ENCODE measurements at regions not wholly inside any gene's neighbourhood (a gene's known extent, or its start where the extent isn't known, plus 50 kb on each side); places are given as distances from the start of the nearest gene placed in this dataset.

DNA sequence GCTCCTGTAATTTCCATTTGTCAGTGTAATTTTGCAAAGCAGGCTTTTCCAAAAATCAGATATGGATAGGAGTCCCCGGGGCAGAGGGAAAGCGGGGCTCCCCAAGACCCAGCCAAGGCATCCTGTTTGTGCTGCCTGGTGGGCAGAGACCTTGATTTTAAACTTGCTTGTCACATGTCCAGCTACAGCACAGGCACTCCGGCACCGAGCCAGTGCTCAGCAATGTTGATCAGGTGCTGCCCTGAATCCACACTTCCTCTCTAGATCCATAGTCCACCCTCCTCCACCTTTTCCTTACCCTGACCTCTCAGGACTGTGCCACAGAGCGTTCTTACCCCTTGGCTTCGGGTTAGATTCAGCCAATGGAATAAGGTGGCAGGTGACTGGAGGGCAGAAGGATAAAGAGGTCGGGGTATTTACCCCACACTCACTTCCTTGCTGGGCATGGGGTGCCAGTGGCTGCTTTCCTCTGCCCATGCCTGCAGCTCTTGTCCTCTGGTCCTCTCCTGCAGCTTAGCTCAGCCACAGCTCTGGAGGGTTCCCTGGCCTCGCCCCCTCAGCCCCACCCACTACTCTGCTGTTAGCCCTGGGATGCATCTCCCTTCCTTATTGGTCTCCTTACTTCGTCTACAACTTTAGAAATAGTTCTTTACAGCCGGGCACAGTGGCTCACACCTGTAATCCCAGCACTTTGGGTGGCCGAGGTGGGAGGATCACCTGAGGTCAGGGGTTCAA lies 80.1 kb downstream of the IRF2BPL start:
- no peak for DNase-seq

DNA sequence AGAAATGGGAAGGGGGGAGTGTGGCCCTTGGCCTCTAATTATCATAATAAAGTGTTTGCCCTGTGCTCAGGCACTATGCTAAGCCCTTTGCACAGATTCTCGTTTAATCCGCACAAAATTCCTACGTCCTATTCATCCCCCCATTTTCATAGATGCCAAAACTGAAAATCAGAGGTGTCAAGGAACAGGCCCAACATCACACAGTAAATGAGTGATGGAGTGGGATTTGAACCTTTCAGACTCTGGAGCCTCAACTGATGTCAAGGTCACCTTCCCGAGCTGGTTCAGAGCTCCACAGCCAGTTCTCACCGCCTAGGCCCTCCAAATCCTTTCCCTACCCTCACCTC lies 80.7 kb downstream of the IRF2BPL start:
- DNase-seq: no peak

DNA sequence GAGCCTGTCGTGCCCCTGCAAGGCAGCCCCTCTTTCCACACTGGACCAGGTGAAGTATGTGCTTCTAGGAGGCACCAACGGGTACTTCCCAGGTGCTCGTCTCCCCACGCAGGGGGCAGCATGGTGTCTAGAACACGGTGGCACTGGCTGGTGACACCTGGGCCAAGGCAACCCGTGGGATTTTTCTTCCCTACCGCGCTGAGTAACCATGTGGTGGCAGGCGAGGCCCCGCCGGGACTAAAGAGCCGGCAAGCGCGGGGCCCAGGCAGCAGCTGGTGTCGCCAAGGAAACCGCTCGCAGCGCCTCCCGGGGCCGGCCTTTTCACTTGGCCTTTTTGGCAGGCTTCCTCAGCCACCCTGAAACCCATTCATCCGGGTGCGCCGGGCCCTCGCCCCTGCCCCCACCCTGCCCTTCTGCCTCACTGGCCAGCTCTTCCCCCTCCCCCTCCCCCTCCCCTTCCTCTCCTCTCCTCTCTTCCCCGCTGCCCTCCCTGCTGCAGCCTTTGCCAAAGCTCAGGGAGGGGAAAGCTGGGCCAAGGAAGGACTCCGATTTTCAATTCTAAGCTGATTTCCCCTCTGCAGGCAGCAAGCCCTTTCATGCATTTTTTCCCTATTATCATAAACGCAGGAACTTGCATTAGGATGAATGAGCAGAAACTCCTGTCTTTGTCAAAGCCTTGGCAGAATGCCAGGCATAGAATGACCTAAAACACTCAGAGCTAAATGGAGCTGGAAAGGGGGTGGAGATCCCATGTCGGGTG lies 81.2 kb downstream of the IRF2BPL start:
- peak; percentile 89 for DNase-seq

DNA sequence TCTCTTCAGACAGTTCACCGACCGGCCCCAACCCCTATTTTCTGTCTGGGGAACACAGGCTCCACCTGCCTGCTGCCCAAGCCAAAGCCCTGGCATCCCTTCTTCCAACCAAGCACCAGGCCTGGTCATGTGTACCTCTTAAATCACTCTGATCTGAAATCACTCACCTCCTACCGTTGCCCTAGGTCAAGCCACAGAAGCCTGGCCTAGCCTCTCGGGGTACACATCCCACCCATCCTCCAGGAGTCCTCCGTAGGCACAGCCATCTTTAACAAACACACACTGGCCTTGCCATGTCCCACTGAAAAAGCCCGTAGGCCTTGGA lies 81.8 kb downstream of the IRF2BPL start:
- no peak for DNase-seq

DNA sequence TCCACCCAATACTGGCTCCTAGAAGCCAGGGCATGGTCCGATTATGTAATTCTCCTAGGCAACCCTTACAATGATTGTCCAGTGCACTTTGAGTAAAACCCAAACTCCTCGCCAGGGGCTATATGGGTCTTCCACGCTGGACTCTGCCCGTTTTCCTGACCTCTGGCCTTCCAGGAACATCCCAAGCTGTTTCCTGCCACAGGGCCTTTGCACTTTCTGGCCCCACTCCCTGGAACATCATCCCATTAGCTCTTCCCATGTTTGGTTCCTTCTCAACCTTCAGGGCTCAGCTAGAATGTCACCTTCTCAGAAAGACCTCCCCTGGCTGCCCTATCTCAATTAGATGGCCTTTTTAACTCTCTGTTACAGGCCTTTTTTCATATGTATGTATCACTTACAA lies 85.4 kb downstream of the IRF2BPL start:
- no peak for DNase-seq

DNA sequence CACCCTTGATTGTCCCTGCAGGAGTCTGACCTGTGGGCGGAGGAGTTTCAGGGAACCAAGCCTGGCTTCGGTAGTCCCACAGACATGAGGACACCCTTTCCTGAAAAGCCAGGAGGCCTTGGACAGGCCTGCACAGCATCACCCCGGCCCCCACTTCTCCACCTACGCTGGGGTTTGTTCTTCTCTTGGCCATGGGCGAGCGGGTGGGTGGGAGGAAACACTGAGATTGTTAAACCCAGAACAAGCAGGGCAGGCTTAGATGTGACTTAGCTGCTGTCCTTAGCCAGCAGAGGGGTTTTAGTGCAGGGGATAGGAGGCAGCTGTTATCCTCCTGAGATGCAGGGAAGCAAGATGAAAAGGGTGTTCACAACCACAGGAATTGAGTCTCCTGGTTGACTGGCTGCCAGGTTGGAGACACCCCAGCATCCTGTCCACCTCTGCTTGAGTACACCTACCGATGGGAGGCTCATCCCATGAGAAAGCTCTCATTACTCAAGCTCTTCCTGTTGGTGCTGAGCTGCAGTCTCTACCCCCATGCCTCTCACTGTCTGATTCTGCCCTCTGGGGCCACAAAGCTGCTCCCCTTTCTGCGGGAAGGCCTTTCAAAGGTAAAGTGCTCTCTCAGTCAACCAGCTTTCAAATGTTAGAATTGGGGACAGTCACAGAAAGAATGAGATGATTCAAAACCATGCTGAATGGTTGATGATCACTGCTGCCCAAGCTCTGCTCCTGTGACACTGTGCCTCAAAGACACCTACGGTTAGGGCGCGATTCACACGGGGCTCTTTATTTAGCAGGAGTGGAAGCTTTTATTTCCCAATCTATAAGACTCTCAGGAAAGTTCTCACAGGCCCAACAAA lies 86.3 kb downstream of the IRF2BPL start:
- no peak for DNase-seq

DNA sequence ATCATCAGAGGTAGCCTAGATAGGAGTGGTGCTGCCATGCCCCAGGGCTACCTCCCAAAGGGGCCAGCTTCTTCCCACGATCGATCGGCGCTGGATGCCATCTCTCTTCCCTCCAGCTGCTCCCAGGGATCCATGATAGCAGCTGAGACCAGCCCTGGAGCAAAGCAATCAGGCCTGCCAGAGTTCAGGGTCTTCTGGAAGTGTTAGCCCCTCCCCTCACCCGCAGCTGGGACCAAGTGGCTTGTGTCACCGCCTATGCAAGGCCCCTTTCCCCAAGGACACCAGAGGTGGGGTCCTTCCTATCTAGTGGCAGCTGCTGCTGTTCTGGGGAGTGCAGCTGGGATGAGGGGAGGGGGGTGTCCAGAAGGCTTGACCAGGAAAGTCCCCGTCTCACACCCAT lies 87.0 kb downstream of the IRF2BPL start:
- DNase-seq: no peak

DNA sequence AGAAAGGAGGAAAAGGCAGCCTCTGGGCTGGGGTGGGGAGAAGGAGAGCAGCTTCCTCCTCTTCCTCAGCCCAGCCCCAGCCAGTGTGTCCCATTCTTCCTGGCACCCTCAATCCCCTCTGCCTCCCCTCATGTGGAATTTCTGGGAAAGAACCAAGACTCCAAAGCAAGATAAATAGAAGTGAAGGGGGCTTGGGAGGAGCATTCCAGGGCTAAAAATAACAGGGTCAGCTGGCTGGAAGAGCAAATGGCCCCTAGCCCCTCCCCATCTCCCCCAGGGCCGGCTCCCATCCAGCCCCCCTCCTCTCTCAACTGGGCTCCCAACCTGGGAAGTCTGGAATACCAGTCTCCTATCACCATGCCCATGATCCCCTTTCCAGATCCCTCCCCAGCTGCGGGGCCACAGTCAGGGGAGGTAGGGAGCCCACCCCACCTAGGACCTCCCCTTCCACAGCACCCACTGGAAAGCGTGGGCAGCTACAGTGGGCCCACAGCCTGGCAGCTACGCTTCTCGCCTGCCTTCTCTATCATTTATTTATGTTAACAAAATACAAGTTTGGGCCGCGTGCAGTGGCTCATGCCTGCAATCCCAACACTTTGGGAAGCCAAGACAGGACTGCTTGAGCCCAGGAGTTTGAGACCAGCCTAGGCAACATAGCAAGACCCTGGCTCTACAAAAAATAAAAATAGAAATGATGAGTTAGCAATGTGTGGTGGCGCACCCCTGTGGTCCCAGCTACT lies 88.3 kb downstream of the IRF2BPL start:
- DNase-seq: no peak

DNA sequence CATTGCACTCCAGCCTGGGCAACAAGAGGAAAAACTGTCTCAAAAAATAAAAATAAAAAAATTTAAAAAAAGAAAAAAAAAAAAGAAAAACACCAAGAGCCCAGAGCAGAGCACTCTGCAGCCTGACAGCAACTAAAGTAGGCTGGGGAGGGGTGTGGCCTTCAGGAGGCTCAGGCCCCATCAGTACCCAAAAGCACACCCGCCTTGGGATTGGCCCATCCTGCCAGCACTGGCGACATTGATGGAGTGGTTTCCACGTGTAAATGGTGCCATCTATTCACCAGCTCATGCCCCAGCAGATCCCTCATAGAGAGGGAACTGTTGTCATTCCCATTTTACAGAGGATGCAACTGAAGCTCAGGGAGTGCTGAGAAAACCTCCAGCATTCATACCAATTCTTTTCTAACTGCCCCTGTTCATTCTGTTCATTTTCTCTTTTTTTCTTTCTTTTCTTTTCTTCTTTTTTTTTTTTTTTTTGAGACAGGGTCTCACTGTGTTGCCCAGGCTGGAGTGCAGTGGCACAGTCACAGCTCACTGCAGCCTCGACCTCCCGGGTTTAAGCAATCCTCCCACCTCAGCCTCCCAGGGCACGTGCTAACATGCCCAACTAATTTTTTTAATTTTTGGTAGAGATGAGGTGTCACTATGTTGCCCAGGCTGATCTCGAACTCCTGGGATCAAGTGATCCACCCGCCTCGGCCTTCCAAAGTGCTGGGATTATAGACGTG lies 89.3 kb downstream of the IRF2BPL start:
- DNase-seq: no peak

DNA sequence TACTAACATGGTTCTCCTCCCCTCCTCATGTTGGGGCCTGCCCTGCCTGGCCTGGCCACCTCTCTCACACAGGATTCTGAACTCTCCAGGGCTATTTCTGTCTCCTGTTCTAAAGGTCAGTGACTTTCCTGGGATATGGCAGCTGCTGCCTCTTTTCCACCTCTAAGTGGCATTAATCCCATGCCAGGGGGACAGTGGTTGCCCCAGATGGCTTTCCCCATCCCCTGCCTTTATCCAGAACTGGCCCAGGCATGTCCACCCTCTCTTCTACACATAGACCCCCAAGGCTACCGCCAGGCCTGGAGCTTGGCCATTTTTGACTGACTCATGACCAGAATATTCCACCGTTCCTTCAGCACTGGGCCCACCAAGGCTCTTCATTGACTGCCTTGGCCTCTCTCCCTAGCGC lies 90.4 kb downstream of the IRF2BPL start:
- no peak for DNase-seq

DNA sequence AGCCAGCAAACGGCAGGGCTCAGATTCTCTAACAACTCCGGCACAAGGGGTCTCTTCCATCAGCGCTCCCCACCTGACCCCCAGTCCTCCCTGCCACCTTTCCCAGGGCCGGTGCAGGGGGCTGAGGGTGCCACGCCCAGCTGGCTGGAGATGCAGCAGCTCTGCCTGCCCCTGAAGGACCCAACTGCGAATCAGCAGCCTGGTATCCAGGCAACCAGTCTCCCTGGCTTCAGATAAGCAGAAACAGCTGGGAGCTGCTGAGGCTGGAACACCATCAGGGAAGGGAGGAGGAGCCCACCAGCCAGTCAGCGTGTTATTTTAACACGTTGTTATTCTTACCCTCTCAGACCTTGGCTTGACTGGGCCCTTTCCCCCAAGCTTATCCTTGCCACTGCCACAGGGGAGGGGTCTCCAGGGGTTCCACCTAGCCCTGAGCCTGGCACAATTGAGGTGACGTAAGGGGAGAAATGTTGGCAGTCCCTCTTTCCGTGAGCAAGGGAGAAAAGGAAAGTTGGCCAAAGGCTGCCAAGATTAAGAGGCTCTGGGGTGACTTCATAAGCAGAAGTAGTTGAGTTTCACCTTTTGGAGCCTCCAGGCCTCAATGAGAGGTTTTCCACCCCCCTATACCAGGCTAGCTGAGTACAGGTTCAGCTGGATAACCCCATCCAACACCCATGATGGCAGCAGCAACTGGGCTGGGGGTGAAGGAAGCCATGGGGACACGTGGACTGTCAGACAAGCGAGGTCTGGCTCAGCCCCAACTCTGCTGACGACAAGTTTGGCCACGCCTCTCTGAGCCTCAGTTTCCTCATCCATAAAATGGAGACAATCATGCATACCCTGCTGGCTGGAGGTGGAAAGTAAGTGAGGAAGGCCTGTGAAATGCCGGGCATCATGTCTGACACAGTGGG lies 91.1 kb downstream of the IRF2BPL start:
- peak; percentile 81 for DNase-seq

DNA sequence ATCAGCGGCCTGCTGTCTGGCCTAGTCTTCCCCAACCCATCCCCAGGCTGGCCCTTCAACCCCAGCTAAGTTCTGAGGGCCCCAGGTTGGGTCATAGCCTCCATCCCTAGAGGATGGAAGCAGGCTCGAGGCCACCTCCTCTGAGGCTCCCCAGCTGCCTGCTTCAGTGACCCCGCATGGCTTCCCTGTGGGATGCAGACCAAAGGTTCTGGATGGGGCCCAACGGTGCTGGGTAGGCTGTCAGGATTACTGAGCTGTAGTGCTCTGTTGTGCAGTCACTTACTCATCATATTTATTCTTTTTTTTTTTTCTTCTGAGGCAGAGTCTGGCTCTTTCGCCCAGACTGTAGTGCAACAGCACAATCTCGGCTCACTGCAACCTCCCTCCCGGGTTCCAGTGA lies 92.0 kb downstream of the IRF2BPL start:
- DNase-seq: no peak

DNA sequence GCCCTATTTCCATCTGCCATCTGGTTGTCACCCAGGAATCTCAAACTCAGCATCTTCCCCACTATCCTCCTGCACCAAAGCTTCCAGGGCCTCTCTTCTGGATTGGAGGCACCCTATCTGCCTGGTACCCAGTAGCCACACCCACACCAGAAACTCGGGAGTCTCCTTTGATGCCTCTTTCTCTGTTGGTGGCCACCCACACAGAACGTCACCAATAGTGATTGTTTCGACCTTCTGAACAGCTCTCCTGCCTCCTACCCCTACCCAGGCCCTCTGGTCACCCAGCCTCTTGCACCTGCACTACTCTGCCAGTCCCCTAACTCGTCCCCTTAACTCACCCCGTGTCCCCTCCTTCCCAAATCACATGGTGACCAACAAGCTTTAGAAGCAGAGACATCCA lies 95.0 kb downstream of the IRF2BPL start:
- no peak for DNase-seq

DNA sequence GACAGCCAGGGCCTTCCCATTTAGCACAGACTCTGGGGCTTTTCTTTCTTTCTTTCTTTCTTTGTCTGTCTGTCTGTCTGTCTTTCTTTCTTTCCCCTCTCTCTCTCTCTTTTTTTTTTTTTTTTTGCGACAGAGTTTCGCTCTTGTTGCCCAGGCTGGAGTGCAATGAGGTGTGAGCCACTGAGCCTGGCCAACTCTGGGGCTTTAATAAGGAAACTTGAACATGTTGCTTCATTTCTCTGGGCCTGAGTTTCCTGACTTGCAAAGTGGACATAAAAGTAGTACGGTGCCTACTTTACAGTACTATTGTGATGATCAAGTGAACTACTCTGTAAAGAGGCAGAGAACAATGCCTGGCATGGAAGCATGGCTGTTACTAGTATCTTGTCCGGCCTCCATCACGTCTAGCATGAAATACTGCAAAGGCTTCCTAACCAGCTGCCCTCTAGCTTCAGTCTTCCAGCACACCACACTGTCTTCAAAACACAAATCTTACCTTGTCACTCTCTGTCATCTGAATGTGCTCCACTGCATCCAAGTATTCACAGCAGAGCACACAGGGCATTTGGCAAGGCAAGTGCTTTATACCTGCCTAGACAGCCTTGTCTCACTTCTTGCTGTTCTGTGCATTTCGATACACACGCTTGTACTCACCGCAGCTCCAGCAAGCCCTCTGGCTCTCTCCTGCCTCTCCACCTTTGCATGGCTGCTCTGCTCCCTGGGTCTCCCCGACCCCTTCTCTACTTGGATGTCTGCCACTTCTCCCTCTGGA lies 96.7 kb downstream of the IRF2BPL start:
- DNase-seq: no peak

DNA sequence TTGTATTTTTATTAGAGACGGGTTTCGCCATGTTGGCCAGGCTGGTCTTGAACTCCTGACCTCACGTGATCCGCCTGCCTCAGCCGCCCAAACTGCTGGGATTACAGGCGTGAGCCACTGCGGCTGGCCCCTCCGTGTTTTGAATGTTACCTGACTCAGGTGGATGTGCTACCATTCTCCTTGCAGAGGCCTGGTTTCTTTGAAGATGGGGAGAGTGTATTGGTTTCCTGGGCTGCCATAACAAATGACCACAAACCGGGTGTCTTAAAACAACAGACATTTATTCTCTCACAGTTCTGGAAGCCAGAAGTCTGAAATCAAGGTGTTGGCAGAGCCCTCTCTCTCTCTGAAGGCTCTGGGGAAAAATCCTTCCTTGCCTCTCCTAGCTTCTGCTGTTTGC lies 98.0 kb downstream of the IRF2BPL start:
- DNase-seq: no peak

DNA sequence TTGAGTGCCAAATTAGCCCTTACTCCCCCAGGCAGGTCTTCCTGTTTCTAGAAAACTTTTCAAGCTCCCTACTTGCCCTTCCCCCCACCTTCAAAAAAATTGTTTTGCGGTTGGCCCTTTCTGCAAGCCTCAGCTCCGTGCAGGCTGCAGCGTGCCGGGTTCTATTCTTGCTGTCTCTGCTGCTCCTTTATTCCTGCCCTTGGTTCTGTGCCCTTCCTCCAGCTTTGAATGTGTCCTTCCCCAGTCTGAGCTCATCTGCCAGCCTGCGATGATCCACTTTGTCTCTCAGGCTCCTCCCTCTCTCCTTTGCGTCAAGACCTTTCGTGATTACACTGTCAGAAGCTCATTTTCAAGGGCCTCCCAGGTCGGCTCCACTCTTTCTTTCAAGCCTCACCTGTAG lies 98.6 kb downstream of the IRF2BPL start:
- DNase-seq: no peak

DNA sequence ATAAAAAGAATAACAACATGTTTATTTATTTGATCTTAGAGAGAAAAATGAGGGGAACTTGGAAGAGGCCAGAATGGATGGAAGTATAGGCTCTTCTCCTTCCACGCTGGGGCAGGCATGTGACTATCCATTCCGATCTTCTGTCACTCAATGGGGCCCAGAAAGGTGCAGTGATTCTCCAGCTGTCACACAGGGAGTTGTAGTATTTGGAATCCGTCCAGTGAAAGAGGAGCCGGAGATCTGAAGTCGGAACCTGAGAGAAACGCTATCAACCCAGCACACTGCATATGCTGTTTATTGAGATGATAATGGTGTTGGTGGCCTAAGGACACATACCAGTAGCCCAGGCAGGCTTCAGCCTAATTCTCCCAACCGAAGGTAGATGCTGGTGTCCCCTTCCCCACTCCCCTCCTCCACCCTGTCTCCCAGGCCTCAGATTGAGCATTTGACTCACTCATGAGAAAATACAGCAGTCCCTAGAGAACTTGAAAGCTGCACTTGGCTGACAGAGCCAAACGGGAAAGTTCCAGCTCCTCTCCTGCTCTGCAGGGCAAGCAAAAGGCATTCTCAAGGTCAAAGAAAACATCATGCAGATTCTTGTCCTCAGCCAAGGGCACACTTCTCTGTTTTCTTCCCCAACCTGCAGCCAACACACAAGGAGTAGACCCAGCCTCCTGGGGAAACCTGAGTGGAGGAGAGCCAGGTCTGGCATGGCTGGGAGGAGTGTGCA lies 100.4 kb downstream of the IRF2BPL start:
- DNase-seq: no peak

DNA sequence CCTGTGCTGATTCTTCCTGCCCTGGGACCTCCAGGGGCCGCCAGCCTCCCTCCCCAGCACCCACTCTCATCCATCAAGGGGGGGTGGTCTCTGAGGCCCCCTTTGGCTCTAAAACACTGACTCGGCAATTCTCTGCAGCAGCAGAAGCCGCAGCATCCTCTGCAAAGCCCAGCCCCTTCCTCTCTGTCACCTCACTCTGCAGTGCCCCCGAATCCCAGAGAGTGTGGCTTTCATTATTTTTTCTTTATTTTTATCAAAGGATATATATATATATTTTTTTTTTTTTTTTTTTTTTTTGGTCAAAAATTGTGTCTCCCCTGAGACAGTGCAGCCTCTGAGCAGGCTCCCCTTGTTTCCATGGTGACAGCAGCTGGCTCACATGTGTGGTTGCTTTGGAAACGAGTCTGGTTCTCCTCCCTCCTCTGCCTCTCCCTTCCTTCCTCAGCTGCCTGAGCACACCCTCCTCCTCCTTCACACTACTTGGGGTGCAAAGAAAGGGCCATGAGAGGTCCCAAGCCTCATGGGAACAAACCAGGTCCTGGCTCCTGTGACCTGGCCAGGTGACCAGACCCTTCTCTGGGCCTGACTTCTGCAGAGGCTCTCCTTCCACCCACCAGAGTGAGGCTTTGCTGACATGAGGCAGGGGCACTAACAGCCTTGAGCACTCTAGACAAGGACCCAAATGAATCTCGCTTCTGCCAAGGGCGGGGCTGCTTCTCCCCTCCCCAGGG lies 100.5 kb downstream of the LRRC74A start:
- DNase-seq: no peak

DNA sequence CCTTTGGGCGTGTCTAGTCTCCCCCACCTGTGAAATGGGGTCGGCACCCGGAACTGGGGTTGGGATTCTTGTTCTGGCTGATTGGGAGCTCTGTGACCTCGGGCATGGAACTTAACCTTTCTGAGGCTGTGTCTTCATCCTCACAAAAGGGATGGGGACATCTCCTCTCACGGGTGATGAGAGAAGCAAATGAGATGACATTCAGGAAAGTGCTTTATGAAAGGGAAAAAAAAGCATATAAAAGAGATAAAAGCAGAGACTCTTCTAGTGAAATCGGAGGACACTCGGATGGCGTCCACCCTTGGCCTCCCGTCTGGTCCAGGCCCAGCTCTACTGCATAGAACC lies 98.9 kb downstream of the LRRC74A start:
- DNase-seq: no peak
